ENCODE measurements at regions not wholly inside any gene's neighbourhood (a gene's known extent, or its start where the extent isn't known, plus 50 kb on each side); places are given as distances from the start of the nearest gene placed in this dataset.
A peak's percentile ranks its signal among the peaks of the same experiment; 100 is the strongest.

DNA sequence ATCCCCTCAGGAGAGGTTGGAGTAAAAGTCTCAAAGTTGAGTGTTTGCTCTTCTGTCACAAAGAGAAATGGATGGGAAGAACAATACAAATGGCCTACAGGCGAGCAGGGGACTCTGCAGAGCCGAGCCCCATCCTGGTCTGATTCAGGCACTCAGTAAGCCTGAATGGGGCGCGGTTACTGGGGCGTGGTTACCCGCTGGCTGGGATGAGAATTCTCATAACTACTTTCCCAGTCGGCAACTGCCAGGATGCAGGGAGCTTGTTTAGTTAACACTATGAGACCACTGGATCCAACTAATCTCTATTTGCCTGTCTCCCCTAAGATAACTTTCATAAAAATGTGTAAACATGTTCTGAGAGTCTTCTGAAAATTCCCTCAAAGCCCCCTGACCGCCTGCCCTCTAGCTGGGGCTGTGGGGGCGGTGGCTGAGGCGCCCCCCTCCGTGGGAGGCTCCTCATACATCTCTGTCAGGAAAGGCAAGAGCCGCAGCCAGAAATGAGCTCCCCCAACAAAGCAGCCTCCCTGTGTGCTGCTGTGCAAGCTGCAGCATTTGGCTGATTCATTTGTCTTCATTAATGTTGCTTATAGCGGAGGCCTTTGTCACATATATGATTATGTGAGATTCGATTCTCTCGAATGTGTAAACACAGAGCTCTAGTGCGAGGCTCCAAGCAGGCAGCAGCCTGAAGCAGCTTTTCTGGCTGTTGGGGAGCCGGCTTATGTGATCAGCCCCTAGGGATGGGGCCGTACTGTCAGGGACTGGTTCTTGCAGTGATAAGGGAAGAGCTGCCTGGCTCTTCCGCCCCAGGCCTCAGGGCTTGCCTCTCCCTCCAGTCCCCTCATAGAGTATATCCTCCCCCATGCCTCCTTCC, 126.1 kb upstream of the ARHGAP5 start:
- Histone ChIP-seq H3K27me3 (ENCODE audit: control insufficient read depth in 2 of 2, insufficient read depth in 2 of 2, low read length in 2 of 2) (no peaks in the 10 kb centered on the region), H3K4me1 (replicated peaks in 1 of 2; ENCODE audit: control insufficient read depth in 2 of 2, insufficient read depth in 2 of 2, low read length in 2 of 2) (peaks cover 8 to 16% of the 10 kb centered on the region in 2 experiments; a peak in 4 of 5 replicates), H3K27ac (ENCODE audit: extremely low read depth, low read depth, low read length) (no peak overlapping the region; the same call in 2 of the 3 replicates), H3K9ac (ENCODE audit: insufficient read depth in 1 of 2, low read depth in 2 of 2, low read length in 2 of 2) (peak overlapping the region in 1 of 2 experiments; percentile 68; a peak in 1 of 4 replicates), H3K4me3 (no peak overlapping the region), H3K4me2 (ENCODE audit: insufficient read depth, low read length) (peak overlapping the region; percentile 55; the same call in 1 of the 2 replicates), H4K20me1 (replicated peaks; ENCODE audit: control insufficient read depth, insufficient read depth, low read length) (no peaks in the 10 kb centered on the region), H3K9me1 (ENCODE audit: control insufficient read depth, insufficient read depth, low read length) (no peaks in the 10 kb centered on the region), H2AFZ (ENCODE audit: low read depth, low read length) (peak overlapping the region; percentile 75), H3K36me3 (ENCODE audit: control insufficient read depth, insufficient read depth, low read length) (no peaks in the 10 kb centered on the region), H3K9me3 (replicated peaks; ENCODE audit: control insufficient read depth, insufficient read depth, low read depth, low read length) (no peaks in the 10 kb centered on the region), H3K79me2 (ENCODE audit: control insufficient read depth, insufficient read depth, low read length) (no peaks in the 10 kb centered on the region)
- no TSS peak for BruUV-seq (replicated peaks)
- ATAC-seq (peak; percentile 80), DNase-seq (ENCODE audit: extremely low read depth in 1 of 4, low spot score in 3 of 4) (peak; percentile 22 to 37 (median 33)), FAIRE-seq (peak; percentile 61)
- CTCF ChIA-PET (ENCODE audit: low intra/inter-chr PET ratio), result no interaction called here
- TF ChIP-seq PHB (CRISPR knock-in tag; IDR thresholded peaks at IDR 0.05) (no peak), EGR1 (conservative IDR thresholded peaks at IDR 0.05) (peak; percentile 32; the same call in 1 of the 2 replicates)
- TF ChIP-seq, protein P1, sequence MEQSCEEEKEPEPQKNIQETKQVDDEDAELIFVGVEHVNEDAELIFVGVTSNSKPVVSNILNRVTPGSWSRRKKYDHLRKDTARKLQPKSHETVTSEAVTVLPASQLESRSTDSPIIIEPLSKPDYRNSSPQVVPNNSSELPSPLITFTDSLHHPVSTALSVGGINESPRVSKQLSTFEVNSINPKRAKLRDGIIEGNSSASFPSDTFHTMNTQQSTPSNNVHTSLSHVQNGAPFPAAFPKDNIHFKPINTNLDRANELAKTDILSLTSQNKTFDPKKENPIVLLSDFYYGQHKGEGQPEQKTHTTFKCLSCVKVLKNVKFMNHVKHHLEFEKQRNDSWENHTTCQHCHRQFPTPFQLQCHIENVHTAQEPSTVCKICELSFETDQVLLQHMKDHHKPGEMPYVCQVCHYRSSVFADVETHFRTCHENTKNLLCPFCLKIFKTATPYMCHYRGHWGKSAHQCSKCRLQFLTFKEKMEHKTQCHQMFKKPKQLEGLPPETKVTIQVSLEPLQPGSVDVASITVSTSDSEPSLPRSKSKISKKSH (CRISPR knock-in tag; IDR thresholded peaks at IDR 0.05), result no peak
- TF ChIP-seq, protein P2, sequence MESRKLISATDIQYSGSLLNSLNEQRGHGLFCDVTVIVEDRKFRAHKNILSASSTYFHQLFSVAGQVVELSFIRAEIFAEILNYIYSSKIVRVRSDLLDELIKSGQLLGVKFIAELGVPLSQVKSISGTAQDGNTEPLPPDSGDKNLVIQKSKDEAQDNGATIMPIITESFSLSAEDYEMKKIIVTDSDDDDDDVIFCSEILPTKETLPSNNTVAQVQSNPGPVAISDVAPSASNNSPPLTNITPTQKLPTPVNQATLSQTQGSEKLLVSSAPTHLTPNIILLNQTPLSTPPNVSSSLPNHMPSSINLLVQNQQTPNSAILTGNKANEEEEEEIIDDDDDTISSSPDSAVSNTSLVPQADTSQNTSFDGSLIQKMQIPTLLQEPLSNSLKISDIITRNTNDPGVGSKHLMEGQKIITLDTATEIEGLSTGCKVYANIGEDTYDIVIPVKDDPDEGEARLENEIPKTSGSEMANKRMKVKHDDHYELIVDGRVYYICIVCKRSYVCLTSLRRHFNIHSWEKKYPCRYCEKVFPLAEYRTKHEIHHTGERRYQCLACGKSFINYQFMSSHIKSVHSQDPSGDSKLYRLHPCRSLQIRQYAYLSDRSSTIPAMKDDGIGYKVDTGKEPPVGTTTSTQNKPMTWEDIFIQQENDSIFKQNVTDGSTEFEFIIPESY (CRISPR knock-in tag; IDR thresholded peaks at IDR 0.05), result no peak
- POLR2A ChIA-PET, result interaction anchor here (0.6 to 1.1 kb wide), 6 partner anchors 9 to 769 kb away, joined by 3 to 5 read pairs (median 4); no protein-coding TSS in a partner anchor
- WGBS (ENCODE audit: insufficient coverage, low coverage, missing lambda C conversion rate), result 14% methylated on average over 14 of the region's 19 CpGs
- intact Hi-C loops (cut with micrococcal nuclease) (loop anchor here (5.0 kb wide), 1 partner anchor 116 kb away; no protein-coding TSS in a partner anchor), in situ Hi-C loops (cut with MboI) (no loop called here)
